GM10266 (cell line): ENCODE measurements at regions not wholly inside any gene's neighbourhood (a gene's known extent, or its start where the extent isn't known, plus 50 kb on each side); places are given as distances from the start of the nearest gene placed in this dataset.
"Not testable (repeated sequence)": the region's sequence is repeated elsewhere in the genome, so short reads cannot be mapped to it uniquely, and the experiment has no call there.

Experiments
- DNase-seq: peaks from one replicate; pipeline ENCODE4 v3.0.0; 2012; ENCODE audit errors: extremely low spot score
- CTCF ChIP-seq: IDR thresholded peaks from 2 replicates; pipeline ENCODE4 v1.5.1; 2012; ENCODE audit warnings: mild to moderate bottlenecking, low read depth; ENCODE audit not compliant: control insufficient read depth, insufficient read depth; ENCODE audit errors: missing control alignments

DNA sequence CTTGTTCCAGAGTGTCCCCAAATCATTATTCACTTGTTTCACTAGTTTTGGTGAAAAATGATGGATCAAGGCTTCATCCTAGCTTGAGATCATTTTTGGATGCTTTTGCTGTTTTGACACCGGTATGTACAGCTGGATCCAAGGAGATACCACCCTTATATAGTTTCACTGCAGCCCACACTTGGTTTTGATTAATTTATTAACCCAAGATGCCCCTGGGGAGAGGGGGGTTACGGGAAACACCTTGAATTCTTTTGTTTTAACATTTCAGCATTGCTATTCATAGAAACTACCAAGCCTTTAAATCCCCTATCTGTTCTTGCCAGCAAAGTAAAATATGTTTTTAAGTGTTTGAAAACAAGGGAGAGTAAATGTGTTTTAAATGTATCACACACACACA lies 457.7 kb upstream of the RUNX1 start:
- no peak for TF ChIP-seq CTCF
- no peak for DNase-seq

DNA sequence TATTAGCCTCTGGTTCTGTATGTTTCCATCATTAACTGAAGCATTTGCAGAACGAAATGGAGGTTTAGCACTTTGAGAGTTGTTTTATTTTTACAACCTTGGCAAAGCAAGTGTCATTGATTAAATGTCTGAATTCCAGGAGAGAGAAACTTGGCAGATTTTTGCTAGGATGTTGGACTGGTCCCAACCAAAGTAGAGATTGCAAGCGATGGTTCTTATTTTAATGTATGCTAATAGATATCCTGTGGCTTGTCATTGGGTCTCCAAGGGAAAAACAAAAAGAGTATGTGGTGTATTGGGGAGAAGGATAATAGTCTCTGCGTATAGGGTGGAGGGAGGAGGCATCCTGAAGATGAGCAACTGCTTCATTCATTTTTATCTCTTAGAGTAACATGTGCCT lies 457.2 kb upstream of the RUNX1 start:
- no peak for DNase-seq
- TF ChIP-seq CTCF = no peak

DNA sequence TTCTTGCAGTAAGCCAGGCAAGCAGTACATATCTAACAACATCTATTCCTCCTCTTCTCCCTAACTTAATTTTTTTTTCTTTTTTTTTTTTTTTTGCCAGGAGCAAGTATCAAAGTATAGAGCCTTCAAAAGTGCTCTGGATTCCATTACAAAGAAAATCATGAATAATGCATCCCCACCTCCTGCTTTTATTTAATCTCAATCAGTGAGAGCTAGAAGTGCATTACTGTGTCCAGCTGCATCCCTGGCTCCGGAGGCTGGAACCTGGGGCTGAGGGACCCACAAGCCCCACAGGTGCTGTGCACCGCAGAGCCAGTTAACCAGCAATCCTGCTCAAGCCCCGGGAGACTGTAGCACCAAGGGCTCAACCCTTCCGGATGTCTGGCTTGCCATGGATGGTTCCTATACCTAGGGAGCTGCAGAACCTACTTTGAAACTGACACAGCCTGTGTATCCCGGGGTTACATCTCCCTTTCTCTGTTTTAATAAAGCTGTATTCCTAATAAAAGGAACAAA lies 455.9 kb upstream of the RUNX1 start:
- no peak for DNase-seq
- TF ChIP-seq CTCF = no peak

- no peak for TF ChIP-seq CTCF
- no peak for DNase-seq
These were observed 455.2 kb upstream of the RUNX1 start for GRCh38 chr21:35504277-35504676.

DNA sequence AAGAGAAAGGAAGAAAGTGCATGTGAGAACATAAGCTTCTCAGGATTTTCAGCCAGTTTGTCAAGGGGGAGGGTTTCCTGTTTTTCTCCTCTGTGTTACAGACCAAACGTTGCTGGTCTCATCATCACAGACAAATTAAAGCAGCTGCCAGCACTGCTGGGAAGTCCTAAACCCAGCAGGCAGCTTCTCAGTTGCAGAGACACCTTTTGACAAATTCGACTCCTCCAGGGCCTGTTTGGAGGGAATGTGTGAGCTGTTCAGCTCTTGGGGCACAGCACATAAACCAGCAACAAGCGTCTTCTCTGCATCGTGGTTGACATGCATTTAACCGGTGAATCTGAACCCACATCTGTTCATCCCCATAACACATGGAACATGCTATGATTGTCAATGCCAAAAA lies 454.6 kb upstream of the RUNX1 start:
- TF ChIP-seq CTCF = no peak
- DNase-seq = no peak

DNA sequence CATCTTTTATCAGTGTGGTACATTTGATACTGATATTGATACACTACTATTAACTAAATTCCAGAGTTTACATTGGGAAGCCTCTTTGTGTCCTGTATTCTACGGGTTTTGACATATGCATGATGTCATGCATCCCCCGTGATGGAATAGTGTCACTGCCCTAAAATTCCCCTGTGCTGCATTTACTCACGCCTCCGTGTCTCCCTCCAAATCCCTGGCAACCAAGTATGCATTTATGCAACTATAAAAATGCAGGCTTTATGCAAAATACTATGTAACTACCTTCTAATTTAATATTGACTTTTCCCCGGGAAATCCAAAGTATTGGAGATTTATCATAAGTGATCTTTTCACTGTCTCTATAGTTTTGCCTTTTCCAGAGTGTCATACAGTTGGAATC lies 453.7 kb upstream of the RUNX1 start:
- no peak for TF ChIP-seq CTCF
- DNase-seq = no peak

DNA sequence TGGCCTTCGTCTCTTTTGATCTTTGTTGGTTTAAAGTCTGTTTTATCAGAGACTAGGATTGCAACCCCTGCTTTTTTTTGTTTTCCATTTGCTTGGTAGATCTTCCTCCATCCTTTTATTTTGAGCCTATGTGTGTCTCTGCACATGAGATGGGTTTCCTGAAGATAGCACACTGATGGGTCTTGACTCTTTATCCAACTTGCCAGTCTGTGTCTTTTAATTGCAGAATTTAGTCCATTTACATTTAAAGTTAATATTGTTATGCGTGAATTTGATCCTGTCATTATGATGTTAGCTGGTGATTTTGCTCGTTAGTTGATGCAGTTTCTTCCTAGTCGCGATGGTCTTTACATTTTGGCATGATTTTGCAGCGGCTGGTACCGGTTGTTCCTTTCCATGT lies 448.4 kb upstream of the RUNX1 start:
- DNase-seq = not testable (repeated sequence)

GRCh38 chr21:35491920-35492678 lies 443.0 kb upstream of the RUNX1 start:
- DNase-seq = no peak
- no peak for TF ChIP-seq CTCF
